Kidney capillary endothelial cell (primary cell): ENCODE measurements at regions not wholly inside any gene's neighbourhood (a gene's known extent, or its start where the extent isn't known, plus 50 kb on each side); places are given as distances from the start of the nearest gene placed in this dataset.
"Not testable (repeated sequence)": the region's sequence is repeated elsewhere in the genome, so short reads cannot be mapped to it uniquely, and the experiment has no call there.

Source experiments
- DNase-seq: peaks from one replicate; pipeline ENCODE4 v3.0.0-alpha.2; 2018; ENCODE audit warnings: low spot score

DNA sequence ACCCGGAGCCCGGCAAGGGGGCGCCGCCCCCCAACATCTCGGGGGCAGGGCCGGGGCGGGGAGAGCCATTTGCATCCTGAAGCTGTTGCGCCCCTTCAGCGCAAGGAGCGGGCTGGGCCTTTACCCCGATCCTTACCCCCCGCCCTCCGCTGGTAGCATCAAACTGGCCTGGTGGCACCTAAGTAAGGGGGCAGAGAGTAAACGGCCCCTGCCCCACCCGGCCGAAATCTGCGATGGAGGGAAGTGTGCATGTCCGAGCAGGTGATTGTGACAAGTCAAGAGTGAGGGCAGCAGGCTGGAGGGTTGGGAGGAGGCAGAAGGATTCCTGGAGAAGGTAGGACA is 101.2 kb downstream of the ESM1 start:
- DNase-seq, result no peak

DNA sequence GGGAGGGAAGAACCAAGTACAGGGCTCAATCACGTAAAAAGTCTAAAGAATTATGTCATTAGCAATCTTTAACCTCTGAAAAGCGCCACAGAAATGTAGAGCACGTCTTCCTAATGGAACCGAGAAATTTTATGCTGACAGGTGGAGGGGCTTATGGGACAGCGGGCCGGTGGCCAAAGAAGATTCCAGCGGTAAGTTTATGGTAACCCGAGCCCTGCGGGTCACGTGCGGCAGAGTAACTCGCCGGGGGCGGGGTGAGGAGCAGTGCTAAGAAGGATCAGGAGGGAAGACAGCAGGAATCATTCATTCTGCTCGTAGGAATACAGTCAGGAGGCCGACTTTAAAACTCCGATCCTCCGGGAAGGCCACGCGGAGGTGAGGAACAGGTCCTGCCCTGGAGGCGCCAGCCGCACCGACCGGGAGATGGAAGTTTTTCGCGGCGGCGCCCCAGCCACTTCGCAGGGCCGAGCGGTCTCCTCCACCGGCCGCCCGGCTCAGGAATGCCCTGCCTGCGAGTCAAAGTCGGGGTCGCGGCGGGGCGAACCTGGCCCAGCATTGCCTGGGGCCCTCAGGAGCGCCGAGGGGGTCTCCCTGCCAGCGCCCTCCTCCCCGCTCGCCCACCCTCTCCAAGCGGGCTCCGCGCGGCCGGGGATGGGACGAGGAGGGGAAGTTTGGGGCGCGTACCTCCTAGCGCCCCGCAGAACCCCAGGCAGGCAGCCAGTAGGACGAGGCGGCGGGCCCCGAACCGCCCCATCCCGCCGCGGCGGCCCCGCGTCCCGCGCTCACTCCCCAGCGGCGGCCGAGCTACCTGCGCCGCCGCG is 101.8 kb downstream of the ESM1 start:
- no peak for DNase-seq

DNA sequence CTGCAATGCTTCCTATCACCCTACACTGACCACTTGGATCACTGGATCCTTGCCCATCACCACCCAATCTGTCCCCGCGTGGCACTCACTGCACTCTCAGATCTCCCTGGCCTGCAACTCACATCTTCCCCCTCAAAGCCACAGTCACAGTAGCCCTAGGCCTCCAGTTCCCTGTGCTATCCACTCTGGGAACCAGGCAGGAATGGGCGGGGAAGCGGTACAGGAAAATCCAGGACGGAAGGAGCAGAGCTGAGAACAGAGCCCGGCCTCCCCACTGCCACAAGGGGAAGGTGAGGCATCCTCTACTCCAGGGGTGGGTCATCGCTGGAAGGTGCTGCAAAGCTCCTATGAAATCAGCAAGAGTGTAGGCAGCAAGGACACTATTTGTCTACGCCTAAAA is 102.6 kb downstream of the ESM1 start:
- DNase-seq, result no peak

DNA sequence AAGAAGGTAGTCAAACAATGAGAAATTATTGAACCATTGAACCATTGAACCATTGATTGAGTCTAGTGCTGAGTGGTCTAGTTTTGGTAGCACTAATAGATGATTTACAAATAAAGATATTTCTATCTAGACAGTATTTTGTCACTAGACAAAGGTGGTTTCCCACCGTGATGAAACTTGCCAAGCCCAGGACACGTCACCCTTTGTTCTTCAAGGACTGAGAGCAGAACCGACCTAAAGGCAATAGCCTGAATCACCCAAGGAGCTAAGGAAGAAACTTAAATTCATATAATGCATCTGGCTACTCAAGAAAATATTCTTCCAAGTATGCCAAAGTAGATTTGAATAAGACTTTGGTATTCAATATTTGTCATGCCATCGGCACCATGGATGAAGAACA is 103.3 kb downstream of the ESM1 start:
- no peak for DNase-seq

DNA sequence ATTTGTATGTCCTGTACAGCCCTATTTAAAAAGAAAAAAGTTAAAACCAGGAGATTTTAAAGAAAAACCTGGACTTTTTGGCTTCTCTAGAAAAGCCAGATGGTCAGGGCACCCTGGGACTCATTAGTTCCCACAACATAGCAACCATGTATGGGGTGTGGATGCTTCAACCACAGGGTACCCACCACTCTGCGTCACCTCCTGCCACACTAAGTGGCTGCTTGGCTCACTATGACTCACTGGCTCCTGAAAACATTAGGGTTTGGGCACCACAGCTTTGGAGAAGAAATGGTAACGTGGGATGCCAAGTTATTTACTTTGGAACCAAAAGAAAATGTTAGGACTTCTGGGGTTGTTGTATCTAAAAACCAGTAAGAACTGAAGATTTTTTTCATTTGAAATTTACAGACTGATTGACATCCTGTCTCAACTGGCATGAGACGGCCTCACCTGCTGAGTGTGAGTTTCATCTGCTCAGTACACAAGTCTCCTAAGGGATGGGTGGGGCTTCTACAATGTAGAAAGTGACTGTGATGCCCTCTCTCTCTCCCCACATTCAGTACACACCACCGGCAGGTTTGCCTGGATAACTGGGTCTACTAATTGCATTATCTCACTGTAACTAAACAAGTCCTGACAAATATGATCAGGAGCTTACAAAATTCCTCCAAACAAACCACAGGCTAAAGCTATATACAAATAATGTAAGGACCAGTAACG is 103.9 kb downstream of the ESM1 start:
- DNase-seq, result no peak

DNA sequence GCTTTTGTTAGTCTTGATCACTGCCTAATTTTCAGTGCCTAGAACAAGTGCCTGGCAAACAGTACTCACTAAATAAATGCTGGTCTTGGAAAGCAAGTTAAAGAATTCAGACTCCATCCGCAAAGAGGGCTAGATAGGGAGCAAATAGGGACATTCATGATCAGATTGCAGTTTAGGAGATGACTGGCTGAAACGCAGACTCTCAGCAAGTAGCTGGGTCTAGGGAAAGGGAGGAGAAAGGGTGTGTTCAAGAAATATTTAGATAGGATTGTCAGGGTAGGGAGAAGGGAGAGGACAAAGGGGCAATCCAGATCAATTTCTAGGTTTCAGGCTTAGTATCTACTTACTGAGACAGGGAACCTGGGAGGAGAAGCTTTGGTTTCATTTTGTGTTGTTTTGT is 108.4 kb downstream of the ESM1 start:
- no peak for DNase-seq

DNA sequence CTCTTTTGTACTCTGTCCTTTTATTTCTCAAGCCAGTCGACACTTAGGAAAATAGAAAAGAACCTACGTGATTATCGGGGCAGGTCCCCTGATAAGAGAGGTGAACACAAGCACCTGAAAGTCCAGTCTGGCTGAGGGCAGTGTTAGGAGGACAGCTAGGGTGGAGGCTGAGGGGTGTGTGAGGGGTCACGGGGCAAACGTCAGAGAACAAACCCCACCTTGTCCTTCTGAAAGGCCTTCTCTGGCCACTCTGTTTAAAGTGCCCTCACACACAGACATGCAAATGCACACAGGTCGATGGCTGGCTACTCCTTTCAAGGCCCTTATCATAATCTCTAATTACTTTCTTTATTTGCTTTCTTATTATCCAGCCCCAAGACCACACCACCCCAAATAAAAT is 108.8 kb downstream of the ESM1 start:
- DNase-seq, result no peak

DNA sequence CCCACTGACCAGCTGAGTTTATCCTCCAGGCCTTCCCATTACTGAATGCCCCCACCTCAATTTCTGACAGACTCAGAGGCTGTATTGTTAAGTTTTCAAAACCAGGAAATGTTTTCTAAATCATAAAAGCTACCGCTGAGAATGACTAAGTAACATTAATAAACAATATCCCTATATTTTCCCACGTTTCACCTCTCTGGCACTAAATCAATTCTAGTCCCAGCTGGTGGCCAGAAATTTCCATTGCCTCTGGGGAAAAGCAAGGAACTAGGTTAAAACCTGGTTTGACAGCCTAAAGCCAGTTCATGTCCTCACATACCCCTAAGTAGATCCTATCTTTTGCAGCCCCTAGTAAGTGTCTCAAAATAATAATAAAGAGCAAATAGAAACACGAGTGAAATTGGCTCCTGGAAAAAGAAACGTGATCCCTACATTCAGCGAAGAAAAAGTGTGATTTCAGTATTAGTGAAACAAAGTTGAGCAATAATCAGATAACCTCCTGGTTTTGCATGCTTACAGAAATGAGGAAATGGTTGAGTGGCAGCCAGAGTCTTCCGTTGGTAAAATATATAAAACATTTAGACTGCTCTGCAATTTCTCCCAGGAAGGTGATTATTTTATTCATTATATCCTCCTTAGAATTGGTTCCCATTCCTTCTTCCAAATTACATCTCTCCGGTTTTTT is 110.9 kb downstream of the ESM1 start:
- DNase-seq, result no peak

DNA sequence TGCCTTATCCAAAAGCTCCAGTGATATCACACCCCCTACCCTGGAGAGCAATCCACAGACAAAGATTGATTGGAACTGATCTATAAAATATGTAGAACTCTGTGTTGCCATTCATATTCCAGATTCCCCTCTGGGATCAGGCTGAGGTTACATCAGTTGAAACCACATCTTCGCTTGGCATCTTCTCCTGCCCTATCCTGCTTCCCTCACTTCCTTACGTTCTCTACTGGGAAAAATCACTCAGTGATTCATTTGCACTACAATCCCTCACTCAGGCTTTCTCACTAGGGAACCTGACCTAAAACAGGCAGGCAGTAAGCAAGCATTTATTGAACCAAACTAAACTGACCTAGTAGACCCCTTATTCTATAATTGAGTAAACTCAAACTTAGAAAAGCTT is 111.7 kb downstream of the ESM1 start:
- no peak for DNase-seq

DNA sequence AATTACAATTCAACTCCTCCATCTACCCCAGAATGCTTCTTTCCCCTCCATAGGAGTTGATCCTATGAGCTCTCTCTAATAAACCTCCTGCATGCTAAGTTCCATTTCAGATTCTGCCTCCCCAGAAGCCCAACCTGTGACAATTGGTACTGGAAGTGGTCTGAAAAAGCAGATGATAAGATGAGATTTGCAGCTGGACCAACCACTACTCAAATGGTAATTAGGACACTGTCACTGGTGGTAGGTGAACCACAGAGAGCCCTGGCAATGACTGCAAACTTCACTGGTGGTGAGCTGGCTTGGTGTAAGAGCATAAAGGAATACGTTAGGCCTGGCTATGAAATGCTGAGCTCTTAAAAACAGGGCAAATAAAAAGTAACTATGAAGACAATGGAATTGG is 112.6 kb downstream of the ESM1 start:
- no peak for DNase-seq

DNA sequence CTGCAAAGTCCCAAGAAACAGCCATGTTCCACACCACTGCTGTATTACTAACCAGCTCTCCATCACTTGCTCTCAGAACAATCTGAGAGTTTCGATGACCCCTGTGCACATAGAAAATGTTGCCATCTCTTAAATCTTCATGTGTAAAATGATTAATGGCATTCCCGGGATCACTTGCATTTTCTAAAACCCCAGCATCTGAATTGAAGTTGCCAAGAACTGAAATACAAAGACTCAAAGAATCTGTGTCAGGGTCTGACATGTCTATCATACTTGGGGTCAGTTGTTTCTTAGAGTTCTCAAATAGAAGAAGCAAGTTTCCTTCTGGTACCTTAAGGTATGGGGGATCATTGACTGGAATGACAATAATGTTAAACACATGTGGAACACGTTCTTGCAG is 115.1 kb downstream of the ESM1 start:
- no peak for DNase-seq

DNA sequence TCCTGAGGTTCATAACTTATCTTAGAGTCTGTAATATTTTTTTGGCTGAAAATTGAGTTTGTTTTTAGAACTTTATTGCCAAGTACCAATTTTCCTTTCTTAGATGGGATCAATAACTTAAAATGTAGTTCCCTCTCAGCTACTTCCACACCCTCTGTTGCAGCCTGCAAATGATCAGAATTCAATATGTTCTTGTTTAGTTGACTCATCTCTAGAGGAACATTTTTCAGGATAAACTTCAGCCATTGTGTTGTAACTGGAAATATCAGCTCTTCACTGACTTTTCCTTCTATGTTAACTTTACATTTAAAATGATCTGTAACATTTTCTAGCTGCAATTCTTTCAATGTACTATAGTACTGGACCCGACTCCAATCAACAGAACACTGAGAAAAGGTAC is 115.7 kb downstream of the ESM1 start:
- DNase-seq, result no peak

DNA sequence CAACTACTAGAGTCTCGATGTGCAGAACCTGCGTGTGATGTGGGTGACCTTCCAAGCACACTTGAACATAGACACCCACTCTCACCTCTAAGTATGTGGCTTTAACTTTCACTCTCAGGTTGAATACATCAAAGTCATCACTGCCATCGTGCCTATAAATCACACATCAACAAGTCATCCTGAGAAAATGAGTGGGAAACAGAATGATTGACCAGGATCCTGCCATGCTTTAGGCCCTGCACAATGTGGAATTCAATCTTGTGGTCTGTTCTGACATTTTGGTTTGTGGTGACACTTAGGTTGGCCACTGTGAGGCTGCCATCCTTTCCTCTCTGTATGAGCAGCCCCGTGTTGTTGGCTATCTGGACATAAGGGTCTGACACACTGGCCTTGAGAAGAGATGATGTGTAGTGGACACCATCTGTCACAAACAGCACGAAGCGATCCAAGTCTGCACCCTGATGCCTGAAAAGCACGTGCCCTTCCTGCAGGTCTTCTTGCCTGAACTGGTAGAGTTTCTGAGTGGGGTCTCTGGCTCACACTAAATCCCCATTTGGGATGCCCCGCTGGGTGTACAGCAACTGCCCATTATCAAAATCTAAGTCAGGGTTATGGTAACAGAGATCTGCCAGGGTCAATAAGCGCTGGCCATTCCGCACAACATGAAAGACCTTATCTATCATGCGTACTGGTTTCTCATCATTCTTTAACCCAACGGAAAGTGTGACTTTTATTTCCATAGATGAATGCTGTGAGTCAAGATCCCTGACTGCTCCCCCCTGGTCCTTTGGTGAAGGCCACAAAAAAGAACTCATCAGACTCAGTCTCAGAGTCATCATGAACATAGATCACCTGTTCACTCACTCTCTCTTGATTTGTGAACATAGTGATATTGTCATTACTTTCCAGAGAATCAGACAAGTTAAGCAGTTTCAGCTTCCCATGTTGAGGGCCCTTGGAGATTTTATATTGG is 116.6 kb downstream of the ESM1 start:
- no peak for DNase-seq

DNA sequence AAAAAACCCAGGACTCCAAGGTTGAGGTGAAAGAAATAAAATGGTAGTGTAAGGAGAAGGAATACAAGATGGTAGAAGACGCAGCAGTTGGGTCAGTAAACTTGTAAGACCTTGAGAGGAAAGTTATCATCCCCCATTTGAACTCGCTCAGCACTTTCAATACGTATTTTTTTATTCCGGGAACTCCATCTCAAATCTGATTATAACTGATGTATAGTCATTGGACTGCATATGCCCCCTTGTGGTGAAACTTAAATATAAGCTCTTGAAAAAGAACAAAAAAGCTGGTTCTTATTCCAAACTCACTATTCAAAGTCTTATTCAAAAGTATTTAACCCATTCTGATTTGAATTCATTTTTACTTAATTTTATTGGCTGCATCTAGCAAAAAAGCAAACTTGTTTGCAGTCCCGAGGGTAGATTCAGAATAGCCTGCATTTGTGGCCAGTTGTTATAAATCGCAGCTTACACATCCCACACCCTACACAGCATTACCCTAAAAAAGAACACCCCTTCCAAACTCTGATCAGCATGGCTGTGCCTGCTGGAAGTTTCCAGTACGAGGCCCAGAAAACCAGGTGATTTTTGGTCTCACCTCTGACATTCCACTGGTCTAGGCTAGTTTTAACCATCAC is 118.0 kb downstream of the ESM1 start:
- peak; percentile 71 for DNase-seq

DNA sequence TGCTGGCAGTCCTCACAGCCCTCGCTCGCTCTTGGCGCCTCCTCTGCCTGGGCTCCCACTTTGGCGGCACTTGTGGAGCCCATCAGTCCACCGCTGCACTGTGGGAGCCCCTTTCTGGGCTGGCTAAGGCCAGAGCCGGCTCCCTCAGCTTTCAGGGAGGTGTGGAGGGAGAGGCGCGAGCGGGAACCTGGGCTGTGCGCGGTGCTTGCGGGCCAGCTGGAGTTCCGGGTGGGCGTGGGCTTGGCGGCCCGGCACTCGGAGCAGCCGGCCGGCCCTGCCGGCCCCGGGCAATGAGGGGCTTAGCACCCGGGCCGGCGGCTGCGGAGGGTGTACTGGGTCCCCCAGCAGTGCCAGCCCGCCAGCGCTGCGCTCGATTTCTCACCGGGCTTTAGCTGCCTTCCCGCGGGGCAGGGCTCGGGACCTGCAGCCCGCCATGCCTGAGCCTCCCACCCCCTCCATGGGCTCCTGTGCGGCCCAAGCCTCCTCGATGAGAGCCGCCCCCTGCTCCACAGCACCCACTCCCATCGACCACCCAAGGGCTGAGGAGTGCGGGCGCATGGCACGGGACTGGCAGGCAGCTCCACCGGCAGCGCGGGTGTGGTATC is 120.4 kb downstream of the ESM1 start:
- not testable (repeated sequence) for DNase-seq

DNA sequence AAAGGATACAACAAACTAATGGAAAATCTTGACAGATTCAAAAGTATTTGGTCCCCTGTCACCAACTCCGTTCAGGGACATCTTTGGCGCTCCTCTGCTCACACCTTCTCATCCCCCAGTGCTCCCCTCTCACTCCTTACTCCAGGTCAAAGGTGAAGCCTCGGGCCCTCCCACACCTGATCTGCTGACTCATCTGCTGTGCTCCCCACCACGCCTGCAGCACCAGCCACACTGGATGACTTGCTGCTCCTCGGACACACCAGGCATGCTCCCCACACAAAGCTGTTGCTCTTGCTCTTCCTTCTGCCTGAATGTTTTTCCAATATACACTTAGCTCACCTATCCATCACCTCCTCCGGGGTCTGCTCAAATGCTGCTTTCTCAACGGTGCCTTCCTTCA is 123.4 kb downstream of the ESM1 start:
- DNase-seq, result no peak

DNA sequence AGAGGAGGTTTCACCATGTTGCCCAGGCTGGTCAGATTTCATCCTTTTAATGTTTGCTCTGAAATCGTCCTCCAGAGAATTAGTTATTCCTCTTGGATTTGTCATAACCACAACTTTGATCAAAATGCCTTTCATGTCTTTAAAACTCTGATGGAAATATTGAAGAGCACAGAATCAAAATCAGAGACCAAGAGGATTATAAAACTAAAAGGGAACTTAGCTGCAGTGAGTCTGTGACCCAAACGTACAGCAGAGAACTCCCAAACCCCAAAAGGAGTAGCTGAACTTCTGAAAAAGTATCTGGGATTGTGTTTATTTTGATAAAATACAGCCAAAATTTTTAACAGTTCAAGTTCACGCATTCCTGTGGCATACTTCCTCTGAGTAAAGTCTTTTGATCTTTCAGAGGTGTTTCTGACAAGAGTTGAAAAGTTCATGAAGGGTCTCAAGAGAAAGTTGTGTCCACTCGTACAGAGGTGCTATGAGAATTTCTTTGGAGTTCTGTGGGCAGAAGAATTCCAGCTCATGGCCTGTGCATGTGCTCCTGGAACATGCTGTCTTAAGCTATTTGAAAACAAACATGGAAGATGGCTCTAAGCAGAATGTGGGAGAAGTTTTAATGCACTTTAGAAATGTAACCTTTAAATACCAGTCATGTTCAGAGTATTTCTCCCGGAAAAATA is 124.0 kb downstream of the ESM1 start:
- DNase-seq, result no peak

DNA sequence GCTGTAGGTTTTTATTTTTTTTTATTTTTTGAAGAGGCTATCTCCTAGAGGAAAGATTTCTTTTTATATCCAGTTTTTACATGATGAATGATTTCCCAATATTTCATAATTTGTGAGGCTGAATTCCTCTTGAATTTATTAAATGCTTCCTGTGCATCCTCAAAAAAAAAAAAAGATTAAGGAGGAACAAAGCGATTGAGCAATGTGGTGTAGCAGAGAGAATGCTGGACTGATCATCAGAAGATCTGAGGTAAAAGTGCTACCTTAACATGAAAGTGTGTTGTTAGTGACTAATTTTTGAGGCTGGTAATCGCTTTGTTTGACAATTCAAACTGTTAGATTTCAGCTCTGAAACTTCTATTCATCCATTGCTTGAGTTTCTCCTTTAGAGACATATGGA is 125.1 kb downstream of the ESM1 start:
- DNase-seq, result no peak

DNA sequence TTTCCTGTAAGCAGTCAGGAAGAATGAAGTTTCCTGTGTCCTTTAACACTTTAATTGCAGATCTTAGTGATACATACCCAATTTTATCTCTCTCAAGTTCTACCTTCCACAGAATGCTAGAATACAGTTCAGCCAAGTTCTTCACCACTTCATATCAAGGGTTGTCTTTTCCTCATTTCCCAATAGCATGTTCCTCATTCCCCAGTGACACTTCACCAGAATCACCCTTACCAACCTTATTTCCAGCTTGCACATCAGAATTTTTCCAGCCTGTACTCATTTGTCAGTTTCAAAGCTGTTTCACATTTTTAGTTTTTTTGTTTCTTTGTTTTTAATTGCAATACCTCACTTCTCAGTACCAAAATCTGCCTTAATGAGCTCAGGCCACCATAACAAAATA is 126.1 kb downstream of the ESM1 start:
- no peak for DNase-seq

DNA sequence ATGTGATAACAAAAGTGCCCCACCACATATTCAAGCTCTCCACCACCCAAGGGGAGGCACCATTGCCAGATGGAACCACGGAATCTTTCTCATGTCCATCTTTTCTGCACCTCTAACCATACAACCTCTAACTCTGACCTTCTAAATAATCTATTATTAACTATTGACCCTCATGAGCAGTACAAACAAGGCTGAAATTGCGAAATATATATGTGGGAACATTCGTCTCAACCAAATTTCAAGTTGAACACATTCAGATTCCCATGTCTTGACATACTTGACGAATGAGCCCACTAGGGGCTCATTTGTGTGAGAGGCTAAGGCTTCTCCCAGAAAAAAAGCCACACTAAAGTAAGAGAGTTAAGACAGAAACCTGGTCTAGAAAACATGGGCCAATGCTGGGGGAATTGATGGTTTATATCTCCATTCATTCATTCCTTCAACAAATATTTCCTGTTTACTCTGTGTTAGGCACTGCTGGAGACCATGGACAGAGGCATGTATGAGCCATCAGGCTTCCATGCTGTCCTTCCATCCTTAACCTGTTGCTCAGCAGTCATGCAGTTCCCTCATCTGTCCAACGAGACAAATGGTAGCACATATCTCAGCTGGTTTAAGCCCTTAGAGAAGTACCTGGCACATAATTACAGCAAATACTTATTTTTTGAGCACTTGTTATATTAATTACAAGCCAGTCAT is 130.4 kb downstream of the ESM1 start:
- no peak for DNase-seq
